ENCODE measurements at regions not wholly inside any gene's neighbourhood (a gene's known extent, or its start where the extent isn't known, plus 50 kb on each side); places are given as distances from the start of the nearest gene placed in this dataset.

DNA sequence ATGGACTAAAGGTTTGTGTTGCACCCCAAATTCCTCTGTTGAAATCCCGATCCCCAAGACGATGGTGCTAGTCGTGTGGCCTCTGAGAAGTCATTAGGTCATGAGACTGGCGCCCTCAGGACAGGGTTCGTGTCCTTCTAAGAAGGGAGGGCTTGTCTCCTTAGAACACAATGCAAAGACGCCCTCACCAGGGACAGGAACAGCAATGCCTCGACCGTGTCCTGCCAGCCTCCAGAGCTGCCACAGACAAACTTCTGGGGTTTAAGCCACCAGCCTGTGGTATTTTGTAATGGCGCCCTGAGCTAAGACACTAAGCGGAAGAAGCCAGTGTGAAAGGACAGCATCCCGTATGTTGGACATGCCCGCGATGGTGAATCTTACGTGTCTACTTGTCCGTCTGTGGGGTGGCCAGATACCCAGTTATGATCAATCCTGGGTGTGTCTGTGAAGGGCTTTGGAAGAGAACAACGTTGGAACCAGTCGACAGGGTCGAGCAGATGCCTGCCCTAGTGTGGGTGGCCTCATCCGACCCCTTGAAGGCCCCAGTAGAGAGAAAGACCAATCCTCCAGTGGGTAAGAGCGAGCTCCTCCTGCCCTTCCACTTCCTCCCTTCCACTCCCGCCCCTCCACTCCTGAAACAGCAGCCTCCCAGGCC, 279.2 kb upstream of the IRX2 start:
- H3K36me3 Mint-ChIP-seq = no peaks in the 10 kb centered on the region
- H3K27ac Mint-ChIP-seq = no peak overlapping the region
- H3K9me3 Mint-ChIP-seq = peaks cover 9% of the 10 kb centered on the region
- DNase-seq (ENCODE audit: low spot score) (no peak), ATAC-seq (no peak)
- TF ChIP-seq, protein P1, sequence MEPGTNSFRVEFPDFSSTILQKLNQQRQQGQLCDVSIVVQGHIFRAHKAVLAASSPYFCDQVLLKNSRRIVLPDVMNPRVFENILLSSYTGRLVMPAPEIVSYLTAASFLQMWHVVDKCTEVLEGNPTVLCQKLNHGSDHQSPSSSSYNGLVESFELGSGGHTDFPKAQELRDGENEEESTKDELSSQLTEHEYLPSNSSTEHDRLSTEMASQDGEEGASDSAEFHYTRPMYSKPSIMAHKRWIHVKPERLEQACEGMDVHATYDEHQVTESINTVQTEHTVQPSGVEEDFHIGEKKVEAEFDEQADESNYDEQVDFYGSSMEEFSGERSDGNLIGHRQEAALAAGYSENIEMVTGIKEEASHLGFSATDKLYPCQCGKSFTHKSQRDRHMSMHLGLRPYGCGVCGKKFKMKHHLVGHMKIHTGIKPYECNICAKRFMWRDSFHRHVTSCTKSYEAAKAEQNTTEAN (CRISPR knock-in tag; IDR thresholded peaks at IDR 0.05) = no peak
- TF ChIP-seq, protein P2, sequence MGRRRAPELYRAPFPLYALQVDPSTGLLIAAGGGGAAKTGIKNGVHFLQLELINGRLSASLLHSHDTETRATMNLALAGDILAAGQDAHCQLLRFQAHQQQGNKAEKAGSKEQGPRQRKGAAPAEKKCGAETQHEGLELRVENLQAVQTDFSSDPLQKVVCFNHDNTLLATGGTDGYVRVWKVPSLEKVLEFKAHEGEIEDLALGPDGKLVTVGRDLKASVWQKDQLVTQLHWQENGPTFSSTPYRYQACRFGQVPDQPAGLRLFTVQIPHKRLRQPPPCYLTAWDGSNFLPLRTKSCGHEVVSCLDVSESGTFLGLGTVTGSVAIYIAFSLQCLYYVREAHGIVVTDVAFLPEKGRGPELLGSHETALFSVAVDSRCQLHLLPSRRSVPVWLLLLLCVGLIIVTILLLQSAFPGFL (CRISPR knock-in tag; IDR thresholded peaks at IDR 0.05; ENCODE audit: borderline replicate concordance) = no peak
- TF ChIP-seq, protein P3, sequence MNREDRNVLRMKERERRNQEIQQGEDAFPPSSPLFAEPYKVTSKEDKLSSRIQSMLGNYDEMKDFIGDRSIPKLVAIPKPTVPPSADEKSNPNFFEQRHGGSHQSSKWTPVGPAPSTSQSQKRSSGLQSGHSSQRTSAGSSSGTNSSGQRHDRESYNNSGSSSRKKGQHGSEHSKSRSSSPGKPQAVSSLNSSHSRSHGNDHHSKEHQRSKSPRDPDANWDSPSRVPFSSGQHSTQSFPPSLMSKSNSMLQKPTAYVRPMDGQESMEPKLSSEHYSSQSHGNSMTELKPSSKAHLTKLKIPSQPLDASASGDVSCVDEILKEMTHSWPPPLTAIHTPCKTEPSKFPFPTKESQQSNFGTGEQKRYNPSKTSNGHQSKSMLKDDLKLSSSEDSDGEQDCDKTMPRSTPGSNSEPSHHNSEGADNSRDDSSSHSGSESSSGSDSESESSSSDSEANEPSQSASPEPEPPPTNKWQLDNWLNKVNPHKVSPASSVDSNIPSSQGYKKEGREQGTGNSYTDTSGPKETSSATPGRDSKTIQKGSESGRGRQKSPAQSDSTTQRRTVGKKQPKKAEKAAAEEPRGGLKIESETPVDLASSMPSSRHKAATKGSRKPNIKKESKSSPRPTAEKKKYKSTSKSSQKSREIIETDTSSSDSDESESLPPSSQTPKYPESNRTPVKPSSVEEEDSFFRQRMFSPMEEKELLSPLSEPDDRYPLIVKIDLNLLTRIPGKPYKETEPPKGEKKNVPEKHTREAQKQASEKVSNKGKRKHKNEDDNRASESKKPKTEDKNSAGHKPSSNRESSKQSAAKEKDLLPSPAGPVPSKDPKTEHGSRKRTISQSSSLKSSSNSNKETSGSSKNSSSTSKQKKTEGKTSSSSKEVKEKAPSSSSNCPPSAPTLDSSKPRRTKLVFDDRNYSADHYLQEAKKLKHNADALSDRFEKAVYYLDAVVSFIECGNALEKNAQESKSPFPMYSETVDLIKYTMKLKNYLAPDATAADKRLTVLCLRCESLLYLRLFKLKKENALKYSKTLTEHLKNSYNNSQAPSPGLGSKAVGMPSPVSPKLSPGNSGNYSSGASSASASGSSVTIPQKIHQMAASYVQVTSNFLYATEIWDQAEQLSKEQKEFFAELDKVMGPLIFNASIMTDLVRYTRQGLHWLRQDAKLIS (CRISPR knock-in tag; IDR thresholded peaks at IDR 0.05; ENCODE audit: borderline replicate concordance) = no peak
- CTCF ChIA-PET = no interaction called here
- POLR2A ChIA-PET = no interaction called here
- H3K4me1 Mint-ChIP-seq = peaks cover 16% of the 10 kb centered on the region
- H3K27me3 Mint-ChIP-seq (ENCODE audit: low read depth) = no peaks in the 10 kb centered on the region
- H3K4me3 Mint-ChIP-seq = no peak overlapping the region

DNA sequence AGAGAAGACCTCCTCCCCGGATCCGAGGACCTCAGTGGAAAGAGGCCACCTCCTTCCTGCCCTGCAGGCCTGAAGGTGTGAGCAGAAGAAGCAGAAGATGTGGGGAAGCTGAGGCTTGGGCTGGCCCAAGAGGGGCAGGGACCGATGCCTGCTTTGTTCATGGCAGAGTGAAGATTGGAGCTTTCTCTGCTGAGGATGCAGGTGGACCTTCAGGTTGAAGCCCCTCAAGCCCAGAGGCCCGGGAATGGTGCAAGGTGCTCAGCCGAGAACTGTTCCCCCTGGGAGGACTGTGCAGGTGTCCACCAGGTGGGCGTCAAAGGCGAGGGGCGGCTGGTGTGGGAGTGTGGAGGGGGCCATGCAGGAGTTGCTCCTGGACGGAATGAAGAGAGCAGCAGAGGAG, 277.9 kb upstream of the IRX2 start:
- ChIA-PET POLR2A (no interaction called here), CTCF (no interaction called here)
- peaks cover 4% of the 10 kb centered on the region for H3K9me3 Mint-ChIP-seq
- no peaks in the 10 kb centered on the region for H3K36me3 Mint-ChIP-seq
- no peak for DNase-seq (ENCODE audit: low spot score)
- no peak for ATAC-seq
- no peaks in the 10 kb centered on the region for H3K27me3 Mint-ChIP-seq (ENCODE audit: low read depth)
- H3K4me3 Mint-ChIP-seq = no peak overlapping the region
- peaks cover 16% of the 10 kb centered on the region for H3K4me1 Mint-ChIP-seq
- TF ChIP-seq ZNF121 (CRISPR knock-in tag; IDR thresholded peaks at IDR 0.05) (no peak), NR1H2 (CRISPR knock-in tag; IDR thresholded peaks at IDR 0.05) (no peak), NFYB (CRISPR knock-in tag; conservative IDR thresholded peaks at IDR 0.05; ENCODE audit: low read depth) (no peak), GABPB1 (CRISPR knock-in tag; IDR thresholded peaks at IDR 0.05) (no peak), CREB1 (CRISPR knock-in tag; IDR thresholded peaks at IDR 0.05) (no peak), ZNF219 (CRISPR knock-in tag; IDR thresholded peaks at IDR 0.05; ENCODE audit: borderline replicate concordance) (no peak), GTF2I (CRISPR knock-in tag; conservative IDR thresholded peaks at IDR 0.05) (no peak)
- TF ChIP-seq, protein P3 (CRISPR knock-in tag; IDR thresholded peaks at IDR 0.05; ENCODE audit: borderline replicate concordance) = no peak
- TF ChIP-seq, protein P4, sequence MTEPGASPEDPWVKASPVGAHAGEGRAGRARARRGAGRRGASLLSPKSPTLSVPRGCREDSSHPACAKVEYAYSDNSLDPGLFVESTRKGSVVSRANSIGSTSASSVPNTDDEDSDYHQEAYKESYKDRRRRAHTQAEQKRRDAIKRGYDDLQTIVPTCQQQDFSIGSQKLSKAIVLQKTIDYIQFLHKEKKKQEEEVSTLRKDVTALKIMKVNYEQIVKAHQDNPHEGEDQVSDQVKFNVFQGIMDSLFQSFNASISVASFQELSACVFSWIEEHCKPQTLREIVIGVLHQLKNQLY (CRISPR knock-in tag; IDR thresholded peaks at IDR 0.05) = no peak
- TF ChIP-seq, protein P2 (CRISPR knock-in tag; IDR thresholded peaks at IDR 0.05; ENCODE audit: borderline replicate concordance) = no peak
- TF ChIP-seq, protein P5, sequence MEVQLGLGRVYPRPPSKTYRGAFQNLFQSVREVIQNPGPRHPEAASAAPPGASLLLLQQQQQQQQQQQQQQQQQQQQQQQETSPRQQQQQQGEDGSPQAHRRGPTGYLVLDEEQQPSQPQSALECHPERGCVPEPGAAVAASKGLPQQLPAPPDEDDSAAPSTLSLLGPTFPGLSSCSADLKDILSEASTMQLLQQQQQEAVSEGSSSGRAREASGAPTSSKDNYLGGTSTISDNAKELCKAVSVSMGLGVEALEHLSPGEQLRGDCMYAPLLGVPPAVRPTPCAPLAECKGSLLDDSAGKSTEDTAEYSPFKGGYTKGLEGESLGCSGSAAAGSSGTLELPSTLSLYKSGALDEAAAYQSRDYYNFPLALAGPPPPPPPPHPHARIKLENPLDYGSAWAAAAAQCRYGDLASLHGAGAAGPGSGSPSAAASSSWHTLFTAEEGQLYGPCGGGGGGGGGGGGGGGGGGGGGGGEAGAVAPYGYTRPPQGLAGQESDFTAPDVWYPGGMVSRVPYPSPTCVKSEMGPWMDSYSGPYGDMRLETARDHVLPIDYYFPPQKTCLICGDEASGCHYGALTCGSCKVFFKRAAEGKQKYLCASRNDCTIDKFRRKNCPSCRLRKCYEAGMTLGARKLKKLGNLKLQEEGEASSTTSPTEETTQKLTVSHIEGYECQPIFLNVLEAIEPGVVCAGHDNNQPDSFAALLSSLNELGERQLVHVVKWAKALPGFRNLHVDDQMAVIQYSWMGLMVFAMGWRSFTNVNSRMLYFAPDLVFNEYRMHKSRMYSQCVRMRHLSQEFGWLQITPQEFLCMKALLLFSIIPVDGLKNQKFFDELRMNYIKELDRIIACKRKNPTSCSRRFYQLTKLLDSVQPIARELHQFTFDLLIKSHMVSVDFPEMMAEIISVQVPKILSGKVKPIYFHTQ (CRISPR knock-in tag; IDR thresholded peaks at IDR 0.05) = no peak
- no peak overlapping the region for H3K27ac Mint-ChIP-seq

Data from WTC11 (cell line).